ENCODE measurements at regions not wholly inside any gene's neighbourhood (a gene's known extent, or its start where the extent isn't known, plus 50 kb on each side); places are given as distances from the start of the nearest gene placed in this dataset.
"Not testable (repeated sequence)": the region's sequence is repeated elsewhere in the genome, so short reads cannot be mapped to it uniquely, and the experiment has no call there.

GRCh38 chr12:124705545-124706138 lies 138.2 kb upstream of the NCOR2 start:
- no peak for DNase-seq

DNA sequence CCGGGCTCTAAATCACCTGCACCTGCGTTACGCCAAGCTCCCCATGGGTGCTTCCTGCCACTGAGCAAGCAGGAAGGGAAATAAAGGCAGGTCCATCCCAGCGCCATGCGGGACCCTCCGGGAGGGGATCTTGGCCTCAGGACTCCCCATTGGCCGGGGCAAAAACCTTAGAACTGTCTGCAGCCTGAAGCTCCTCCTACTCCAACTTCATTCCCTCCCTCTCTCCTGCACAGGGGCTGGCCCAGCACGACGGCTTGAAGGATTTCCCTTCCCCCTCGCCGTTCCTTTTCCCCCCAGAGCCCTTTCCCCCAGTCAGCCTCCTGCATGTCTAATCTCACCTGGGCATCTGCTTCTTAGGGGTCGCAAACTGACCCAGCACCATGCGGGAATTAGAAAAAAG lies 137.2 kb upstream of the NCOR2 start:
- no peak for DNase-seq

GRCh38 chr12:124703856-124704255 lies 136.4 kb upstream of the NCOR2 start:
- DNase-seq, result no peak

DNA sequence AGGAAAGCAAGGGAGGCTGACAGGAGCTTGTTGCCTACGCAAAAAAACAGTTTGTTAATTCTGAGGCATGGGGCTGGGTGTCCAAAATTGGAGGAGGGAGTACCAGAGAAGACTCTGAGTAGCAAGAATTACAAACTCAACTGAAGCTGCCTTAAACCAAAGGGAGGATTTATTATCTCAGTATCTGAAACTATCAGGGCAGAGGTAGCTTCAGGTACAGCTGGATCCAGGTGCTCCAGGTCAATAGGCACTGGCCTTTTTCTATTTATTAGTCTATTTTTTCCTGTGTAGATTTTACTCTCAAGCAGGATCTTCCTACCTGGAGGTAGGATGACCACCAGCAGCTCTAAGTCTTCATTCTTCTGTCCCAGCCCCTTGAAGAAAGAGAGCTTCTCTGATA lies 135.3 kb upstream of the NCOR2 start:
- DNase-seq, result no peak

DNA sequence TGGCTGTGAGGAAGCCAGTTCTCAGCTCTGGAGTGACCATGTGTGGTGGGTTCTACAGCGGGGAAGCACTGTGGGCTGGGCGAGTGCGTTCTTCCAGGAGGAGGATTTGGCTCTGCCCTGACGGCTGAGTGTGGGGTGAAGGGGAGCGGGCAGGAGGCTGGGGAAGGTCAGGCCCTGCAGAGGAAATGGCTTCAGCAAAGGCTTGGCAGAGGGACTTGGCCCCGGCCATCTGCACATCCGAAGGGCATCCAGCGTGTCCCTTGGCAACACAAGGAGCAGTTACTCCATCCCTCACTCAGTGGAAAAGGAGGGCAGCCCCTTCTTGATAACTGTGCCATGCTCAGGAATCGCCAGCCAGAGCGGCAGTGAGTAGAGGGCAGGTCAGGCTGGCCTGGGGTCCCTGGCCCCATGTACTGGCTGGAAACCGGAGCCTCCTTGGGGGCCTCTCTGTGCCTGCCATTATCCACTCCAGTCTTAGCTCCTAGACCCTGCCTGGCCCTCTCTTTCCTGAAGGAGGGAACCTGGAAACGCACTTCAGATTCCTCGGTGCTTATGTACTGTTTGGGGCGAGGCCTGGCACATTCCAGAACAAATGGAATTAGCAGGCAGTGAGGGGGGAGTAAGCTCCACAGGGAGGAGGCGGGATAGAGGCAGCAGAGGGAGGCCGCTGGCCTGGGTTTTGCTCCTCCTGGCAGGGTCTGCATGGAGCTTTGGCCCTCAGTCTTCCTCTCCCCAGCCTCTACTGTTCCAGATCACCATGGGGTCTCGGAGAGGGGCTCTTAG lies 133.6 kb upstream of the NCOR2 start:
- DNase-seq, result no peak

DNA sequence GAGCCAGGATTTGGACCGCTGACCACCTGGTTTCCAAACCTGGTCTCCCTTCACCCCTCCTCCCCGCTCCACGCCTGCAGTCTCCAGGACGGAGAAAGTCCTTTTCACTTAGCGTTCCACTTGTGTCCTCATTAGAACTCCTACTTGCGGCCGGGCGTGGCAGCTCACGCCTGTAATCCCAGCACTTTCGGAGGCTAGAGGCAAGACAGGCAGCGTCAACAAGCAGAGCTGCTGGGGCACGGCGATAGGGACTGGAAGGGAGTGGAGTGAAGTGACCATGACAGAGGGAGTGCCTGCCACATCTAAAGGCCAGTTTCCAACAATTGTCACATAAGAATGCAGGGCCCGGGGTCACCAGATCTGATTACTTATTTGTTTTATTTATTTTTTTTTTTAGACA lies 132.5 kb upstream of the NCOR2 start:
- DNase-seq, result no peak

DNA sequence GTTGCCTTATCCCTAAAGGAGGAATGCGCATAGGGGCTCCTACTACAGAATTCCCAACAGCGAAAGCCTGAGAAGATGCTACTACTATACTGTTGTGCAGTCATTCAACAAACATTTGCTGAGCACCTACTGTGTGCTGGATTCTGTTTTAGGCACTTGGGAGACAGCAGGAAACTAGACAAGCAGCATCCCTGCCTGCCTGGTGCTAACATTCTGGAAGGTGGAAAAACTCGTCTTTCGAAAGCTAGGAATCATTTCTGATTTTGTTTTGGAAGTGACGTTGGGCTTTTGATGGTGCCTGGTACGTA lies 131.5 kb upstream of the NCOR2 start:
- DNase-seq, result no peak

DNA sequence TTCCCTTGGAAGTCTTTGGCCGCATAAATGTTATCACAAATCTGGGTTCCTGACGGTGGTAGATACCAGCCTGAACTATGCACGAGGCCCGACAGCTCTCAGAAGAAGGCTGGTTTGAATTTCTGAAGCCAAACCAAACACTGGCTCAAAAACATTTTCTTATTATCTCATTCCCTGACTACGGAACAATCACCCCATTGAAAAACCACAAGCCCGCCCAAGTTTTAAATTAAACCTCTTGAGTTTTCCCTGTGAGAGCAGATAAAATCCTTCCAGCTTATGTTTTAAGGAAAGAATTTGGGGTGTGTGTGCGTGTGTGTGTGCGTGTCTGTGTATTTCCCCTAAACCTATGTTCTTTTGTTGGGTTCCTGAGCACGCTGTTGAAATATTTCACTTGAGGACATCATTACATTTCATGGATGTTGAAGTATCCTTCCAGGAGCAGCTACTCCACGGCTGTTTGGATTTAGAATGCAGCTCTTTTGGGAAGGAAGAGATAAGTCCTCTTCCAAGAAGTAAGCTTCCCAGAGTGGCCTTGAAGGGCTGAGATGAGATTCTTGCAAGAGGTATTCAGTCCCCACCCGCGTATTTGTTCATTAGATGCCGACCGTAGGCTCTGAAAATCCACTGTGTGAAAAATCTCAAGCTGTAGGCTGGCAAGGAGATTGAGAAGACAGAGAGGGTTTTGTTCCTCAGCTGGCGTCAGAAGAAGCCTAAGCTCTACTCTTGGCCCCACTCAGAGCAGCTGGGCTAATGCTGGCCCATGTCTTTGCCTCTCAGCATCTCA lies 131.0 kb upstream of the NCOR2 start:
- DNase-seq, result no peak

GRCh38 chr12:124697722-124698121 lies 130.3 kb upstream of the NCOR2 start:
- not testable (repeated sequence) for DNase-seq

GRCh38 chr12:124696693-124697476 lies 129.5 kb upstream of the NCOR2 start:
- no peak for DNase-seq

DNA sequence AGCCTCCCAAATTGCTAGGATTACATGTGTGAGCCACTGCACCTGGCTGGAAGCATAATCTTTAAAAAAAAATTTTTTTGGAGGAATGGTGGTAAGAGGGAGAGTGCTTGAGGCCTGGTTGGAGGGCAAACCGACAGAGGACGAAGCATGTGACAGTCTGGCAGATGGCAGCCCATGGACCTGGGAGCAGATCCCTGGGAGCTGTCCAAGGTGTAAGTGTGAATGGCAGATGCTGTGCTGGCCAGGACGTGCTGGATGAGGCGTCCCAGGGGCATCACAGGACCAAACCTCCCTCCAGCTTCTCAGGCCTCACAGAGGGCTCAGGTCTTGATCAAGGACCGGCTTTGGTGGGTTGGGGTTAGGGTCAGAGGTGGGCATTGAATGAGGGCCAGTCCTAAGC lies 128.4 kb upstream of the NCOR2 start:
- no peak for DNase-seq

GRCh38 chr12:124694846-124695497 lies 127.6 kb upstream of the NCOR2 start:
- no peak for DNase-seq

GRCh38 chr12:124694250-124694649 lies 126.8 kb upstream of the NCOR2 start:
- DNase-seq, result no peak

- DNase-seq, result no peak
These were observed 125.8 kb upstream of the NCOR2 start for GRCh38 chr12:124693111-124693723.

- no peak for DNase-seq
These were observed 125.0 kb upstream of the NCOR2 start for GRCh38 chr12:124692443-124692842.

DNA sequence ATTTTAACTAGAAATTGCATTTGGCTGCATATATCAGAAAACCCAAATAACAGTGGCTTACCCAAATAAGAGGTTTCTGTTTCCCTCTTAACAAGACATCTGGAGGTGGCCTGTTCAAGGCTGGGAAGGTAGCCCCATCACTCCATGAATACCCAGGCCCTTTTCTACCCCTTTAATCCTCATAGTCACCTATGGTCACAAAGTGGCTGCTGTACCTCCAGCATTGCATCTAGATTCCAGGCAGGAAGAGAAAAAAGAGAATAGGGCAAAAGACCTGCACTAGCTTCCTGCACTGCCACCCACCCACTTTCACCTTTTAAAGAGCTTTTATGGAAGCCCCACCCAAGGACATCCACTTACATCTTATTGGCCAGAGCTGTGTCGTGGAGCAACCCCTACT lies 124.0 kb upstream of the NCOR2 start:
- DNase-seq, result no peak

DNA sequence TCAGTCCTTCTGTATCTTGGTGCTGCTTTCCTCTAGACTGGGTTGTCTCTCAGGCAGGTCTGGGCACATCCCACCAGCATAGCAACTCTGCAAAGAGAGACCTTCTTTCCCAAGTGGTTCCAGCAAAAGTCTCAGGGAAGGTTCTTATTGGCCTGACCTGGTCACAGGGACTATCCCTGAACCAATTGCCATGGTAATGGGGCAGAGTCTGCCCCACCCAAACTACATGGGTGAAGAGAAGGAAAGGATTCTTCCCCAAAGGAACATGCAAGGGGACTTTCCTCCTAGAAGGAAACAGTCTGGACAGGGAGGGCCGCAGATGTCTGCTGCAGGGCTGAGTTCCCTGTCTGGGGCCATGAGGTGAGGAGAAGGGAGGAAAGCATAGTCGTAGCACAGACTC lies 122.2 kb upstream of the NCOR2 start:
- DNase-seq, result no peak

- no peak for DNase-seq
These were observed 121.1 kb upstream of the NCOR2 start for GRCh38 chr12:124688356-124688992.

- no peak for DNase-seq
These were observed 120.5 kb upstream of the NCOR2 start for GRCh38 chr12:124687917-124688316.

DNA sequence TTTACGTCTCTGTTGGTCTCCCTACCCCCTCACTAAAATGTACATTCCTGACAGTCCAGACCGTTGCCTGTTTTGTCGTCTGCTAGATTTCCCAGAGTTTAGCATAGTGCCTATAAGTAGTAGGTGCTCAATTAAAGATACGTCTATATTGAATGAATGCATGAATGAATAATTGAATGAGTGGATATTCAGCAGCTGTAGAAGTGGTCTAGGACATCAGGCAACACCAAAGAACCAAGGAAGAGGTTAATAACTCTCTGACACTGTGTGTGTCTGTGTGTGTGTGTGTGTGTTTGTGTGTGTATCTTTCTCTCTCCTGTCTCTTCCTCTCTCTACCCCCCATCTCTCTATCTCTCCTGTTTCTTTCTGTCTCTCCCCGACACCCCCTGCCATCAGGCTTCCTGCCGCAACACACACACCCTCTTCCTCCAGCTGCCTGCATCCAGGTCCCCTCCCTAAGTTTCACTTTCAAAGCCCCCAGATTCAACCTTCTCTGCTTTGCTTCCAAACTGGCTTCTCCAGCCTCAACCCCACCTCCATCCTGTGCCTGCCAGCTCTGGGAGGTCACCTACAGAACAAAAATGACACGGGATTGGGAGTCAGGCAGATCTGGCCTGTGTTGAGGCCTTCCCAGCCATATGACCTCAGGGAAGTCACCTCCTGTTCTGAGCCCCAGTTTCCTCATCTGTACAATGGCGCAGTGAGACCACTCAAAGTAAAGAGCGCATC lies 119.9 kb upstream of the NCOR2 start:
- no peak for DNase-seq

Data from NCI-H2081 treated with DMSO at 0.1 percent for 48 hours (cell line).